Suppressor macrophage (primary cell): ENCODE measurements at regions not wholly inside any gene's neighbourhood (a gene's known extent, or its start where the extent isn't known, plus 50 kb on each side); places are given as distances from the start of the nearest gene placed in this dataset.

ENCODE experiments used
- DNase-seq, 4 experiments: peaks; one replicate each; pipeline ENCODE4 v3.0.0-alpha.2; 2020 to 2022

GRCh38 chr10:2701802-2702201, 365.5 kb upstream of the PFKP start:
- no peak for DNase-seq

DNA sequence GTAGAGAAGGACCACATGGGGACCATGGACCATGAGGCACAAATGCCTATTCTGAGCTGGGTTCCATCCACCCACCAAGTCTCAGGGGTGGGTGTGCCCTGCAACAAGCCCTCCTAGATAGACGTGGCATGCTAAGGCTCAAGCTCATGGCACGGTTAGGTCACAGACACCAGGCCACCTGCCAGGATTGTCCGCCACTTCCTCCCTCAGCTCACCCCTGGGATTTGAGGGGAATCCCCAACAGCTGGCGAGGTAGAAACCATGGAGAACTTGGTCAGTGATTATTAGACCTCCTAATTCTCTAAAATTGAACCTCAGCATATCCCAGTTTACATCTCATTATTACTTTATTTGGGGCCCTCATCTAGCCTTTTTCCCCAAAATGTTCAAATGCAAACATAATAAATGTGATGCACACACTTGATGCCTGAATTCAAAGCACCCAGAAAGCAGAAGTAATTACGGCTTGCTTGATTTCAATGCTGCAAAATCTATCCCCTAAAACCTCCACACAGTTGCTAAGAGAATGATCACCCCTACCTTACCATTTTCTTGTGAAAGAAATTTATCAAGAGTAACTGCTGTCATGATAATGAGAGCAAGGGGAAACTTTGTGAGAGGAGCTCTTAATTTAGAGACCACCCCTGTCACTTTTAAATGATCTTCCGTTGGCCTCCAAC, 366.6 kb upstream of the PFKP start:
- DNase-seq: no peak

DNA sequence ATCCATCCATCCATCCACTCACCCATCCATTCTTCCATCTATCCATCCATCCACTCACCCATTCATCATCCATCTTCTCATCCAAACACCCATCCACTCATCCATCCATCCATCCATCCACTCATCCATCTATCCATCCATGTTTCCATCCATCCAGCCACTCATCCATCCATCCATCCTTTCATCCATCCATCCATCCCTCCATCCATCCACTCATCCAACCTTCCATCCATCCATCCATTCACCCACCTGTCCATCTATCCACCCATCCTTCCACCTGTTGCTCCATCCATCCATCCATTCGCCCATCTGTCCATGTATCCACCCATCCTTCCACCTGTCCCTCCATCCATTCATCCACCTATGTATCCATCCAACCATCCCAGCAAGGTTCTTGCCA, 378.4 kb upstream of the PFKP start:
- DNase-seq: no peak

- DNase-seq: no peak
These were observed 380.7 kb upstream of the PFKP start for GRCh38 chr10:2686691-2687090.

- no peak for DNase-seq
These were observed 384.9 kb upstream of the PFKP start for GRCh38 chr10:2682491-2682890.

DNA sequence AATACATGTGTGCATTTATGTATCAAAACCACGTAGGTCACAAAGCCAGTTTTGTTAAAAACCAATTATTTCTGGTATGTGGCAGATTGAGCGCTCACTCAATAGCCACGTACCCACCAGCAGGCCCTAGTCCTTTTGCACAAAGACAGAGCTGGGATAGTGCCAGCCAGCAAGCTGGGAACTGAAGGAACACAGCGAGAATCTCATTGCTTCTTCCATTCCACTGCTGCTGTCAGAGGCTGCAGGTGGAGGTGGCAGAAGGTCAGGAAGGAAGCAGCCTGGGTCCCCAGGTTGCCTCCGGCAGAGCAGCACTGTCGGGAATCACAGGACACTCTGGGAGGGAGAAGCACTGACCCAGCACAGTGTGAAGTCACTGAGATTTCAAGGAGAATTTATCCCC, 385.5 kb upstream of the PFKP start:
- DNase-seq: no peak

DNA sequence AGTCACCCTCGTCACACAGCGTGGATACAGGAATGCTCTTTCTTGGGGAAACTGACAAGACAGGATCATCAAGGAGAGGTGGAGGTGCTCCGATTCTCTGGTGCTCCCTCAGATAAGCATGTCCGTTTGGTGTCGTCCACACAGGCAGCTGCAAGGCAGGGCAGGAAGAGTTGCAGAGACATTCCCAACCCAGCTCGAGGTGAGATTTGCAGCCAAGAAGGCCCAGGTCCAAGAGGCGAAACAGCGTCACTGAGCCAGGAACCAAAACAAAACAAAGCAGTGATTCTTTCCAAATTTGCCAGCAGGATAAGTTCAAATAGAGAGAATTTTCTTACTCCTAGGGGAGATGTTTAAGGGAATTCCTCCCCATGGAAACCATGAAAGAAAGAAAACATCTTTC, 386.5 kb upstream of the PFKP start:
- no peak for DNase-seq

- no peak for DNase-seq
These were observed 387.7 kb upstream of the PFKP start for GRCh38 chr10:2679646-2680045.

DNA sequence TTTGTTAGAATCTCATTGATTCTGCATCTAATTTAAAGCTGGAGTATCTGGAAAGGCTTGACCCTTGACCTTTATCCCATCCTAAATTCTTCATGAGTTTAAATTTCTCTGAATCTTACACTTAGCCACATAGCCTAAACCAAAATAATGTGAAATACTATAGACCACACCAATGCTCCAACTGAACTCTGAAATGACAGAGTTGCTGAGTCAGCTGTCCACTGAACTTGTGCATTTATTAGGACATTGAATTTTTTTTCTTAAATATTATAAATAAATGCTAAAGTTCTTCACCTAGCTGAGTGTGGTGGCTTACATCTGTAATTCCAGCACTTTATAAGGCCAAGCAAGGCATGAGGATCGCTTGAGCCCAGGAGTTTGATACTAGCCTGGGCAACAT, 390.9 kb upstream of the PFKP start:
- DNase-seq: no peak

DNA sequence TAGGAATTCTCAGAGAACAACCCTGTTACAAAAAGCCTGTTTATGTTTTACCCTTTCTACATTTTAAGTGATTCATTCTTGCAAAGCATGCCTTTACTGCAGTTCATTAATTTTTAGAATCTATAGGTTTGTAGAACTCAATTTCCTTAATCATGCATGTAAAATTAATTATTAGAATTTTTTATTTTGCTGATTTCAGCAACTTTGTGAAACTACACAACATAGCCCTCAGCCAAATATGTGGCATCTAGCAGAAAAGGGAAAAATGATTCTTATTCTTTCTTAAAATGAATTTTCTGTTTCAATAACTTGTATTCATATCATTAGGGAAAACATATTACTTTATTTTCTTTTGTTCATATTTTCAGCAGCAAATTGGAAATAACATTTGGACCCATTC, 392.9 kb upstream of the PFKP start:
- DNase-seq: no peak

- no peak for DNase-seq
These were observed 396.5 kb upstream of the PFKP start for GRCh38 chr10:2670864-2671263.

GRCh38 chr10:2665772-2666171, 401.6 kb upstream of the PFKP start:
- no peak for DNase-seq

GRCh38 chr10:2660276-2660675, 407.1 kb upstream of the PFKP start:
- DNase-seq: no peak

DNA sequence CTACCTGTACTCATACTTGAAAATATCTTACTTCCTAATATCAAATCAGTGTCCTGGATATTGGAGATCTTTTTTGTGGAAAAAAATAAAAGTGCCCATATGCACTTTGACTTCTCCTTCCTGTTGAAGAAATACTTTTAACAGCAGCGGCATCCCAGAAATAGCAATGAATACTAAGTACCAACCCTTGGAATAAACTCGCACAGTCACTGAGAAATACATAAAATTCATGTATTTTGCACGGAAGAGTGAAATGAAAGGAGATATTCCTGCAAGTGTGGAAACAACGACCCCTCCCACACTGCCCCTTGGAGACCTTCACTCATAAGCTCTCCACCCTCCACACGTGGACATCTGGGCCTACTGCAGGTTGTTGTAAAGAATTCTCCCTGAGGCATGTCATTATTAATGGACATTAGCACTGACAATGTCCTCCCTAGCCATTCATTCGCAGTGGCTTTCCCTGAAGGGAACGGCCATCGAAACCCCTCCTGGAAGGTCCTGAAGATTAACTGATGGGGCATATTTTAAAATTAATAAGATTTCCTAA, 407.6 kb upstream of the PFKP start:
- no peak for DNase-seq

- no peak for DNase-seq
These were observed 408.6 kb upstream of the PFKP start for GRCh38 chr10:2658780-2659179.

- no peak for DNase-seq
These were observed 417.0 kb upstream of the PFKP start for GRCh38 chr10:2650328-2650727.

GRCh38 chr10:2641028-2641427, 426.3 kb upstream of the PFKP start:
- DNase-seq: no peak

DNA sequence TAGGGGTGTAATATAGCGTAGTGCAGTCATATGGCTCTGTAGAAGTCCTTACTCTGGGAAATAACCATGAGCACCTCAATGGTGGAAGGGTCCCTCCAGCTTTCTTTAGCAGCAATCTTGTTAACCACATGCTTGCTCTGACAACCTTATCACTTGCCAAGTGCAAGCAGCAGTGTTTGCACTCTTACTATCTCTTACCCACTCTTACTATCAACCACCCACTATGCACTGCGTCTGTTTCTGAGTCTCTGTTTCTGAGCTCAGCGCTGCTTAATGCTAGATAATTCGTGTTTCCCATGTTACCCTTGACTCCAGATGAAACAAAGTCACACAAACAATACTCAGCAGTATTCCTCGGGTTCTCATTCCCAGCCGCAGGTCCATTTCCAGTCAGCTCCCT, 433.7 kb upstream of the PFKP start:
- no peak for DNase-seq

GRCh38 chr10:2631557-2632205, 435.7 kb upstream of the PFKP start:
- no peak for DNase-seq

GRCh38 chr10:2628705-2629104, 438.6 kb upstream of the PFKP start:
- DNase-seq: no peak

- DNase-seq: no peak
These were observed 439.4 kb upstream of the PFKP start for GRCh38 chr10:2627969-2628368.

DNA sequence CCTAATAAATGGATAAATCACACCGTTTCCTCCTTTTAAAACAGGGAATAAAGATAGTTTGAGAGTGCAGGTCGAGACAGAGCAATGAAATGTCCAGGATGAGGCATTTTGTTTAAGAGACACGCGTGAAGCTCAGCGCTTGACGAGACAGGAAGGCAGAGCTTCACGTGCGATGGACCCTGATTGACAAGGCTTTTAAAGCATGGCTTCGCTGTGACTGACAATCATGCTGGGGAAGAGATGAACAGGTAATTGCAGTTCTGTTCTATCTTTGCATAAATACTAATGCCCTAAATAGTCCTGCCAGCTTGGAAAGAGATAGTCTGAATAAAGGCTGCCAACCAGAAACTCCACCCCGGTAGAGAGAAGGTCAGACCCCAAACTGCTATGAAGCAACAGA, 442.3 kb upstream of the PFKP start:
- DNase-seq: no peak

GRCh38 chr10:2623675-2624274, 443.6 kb upstream of the PFKP start:
- DNase-seq: no peak
